IMR-90 (cell line): ENCODE measurements at regions not wholly inside any gene's neighbourhood (a gene's known extent, or its start where the extent isn't known, plus 50 kb on each side); places are given as distances from the start of the nearest gene placed in this dataset.

Experiments used
- BHLHE40 ChIP-seq: fragments of 150-350 bp; IDR thresholded peaks from 2 replicates; pipeline ENCODE4 v1.6.1; 2016; ENCODE audit warnings: mild to moderate bottlenecking, low read depth, low read length
- CEBPB ChIP-seq: IDR thresholded peaks from 2 replicates; pipeline ENCODE4 v1.6.1; 2012; ENCODE audit warnings: low read depth, low read length, improper control_type of control experiment
- CTCF ChIP-seq: conservative IDR thresholded peaks from 2 replicates; pipeline ENCODE4 v1.5.1; 2012; ENCODE audit warnings: mild to moderate bottlenecking, low read depth, low read length, improper control_type of control experiment
- ELK1 ChIP-seq: fragments of 150-350 bp; IDR thresholded peaks from 2 replicates; pipeline ENCODE4 v1.6.1; 2016; ENCODE audit warnings: low read depth, mild to moderate bottlenecking, low read length, moderate library complexity, borderline replicate concordance
- FOS ChIP-seq: fragments of 150-350 bp; IDR thresholded peaks from 2 replicates; pipeline ENCODE4 v1.6.1; 2016; ENCODE audit warnings: low read depth, low read length
- MAFK ChIP-seq: IDR thresholded peaks from 2 replicates; pipeline ENCODE4 v1.6.1; 2012; ENCODE audit warnings: low read depth, low read length, improper control_type of control experiment
- MXI1 ChIP-seq: IDR thresholded peaks from 2 replicates; pipeline ENCODE4 v1.6.1; 2012; ENCODE audit warnings: low read depth, mild to moderate bottlenecking, low read length, moderate library complexity, borderline replicate concordance
- POLR2A ChIP-seq: IDR thresholded peaks from 2 replicates; pipeline ENCODE4 v1.6.1; 2012; ENCODE audit warnings: mild to moderate bottlenecking, low read depth, low read length
- RAD21 ChIP-seq: IDR thresholded peaks from 2 replicates; pipeline ENCODE4 v1.6.1; 2012; ENCODE audit warnings: low read length, improper control_type of control experiment
- RCOR1 ChIP-seq: IDR thresholded peaks from 2 replicates; pipeline ENCODE4 v1.6.1; 2012; ENCODE audit warnings: mild to moderate bottlenecking, low read length, improper control_type of control experiment; ENCODE audit not compliant: insufficient replicate concordance
- RFX5 ChIP-seq: IDR thresholded peaks from 2 replicates; pipeline ENCODE4 v1.8.0; 2012; ENCODE audit warnings: low read depth, mild to moderate bottlenecking, low read length, moderate library complexity
- SMC3 ChIP-seq: fragments of 150-350 bp; IDR thresholded peaks from 2 replicates; pipeline ENCODE4 v1.6.1; 2016; ENCODE audit warnings: low read depth, mild to moderate bottlenecking, antibody characterized with exemption, low read length, moderate library complexity
- USF2 ChIP-seq: fragments of 150-350 bp; IDR thresholded peaks from 2 replicates; pipeline ENCODE4 v1.6.1; 2017; ENCODE audit warnings: mild to moderate bottlenecking, antibody characterized with exemption, low read length, low read depth

GRCh38 chr2:36074008-36074407 lies 281.6 kb upstream of the CRIM1 start:
- no peak for TF ChIP-seq CTCF
- TF ChIP-seq RAD21: no peak
- TF ChIP-seq FOS: no peak
- TF ChIP-seq POLR2A: no peak
- TF ChIP-seq MAFK: no peak
- TF ChIP-seq RFX5: no peak
- TF ChIP-seq MXI1: no peak
- no peak for TF ChIP-seq ELK1
- TF ChIP-seq RCOR1: no peak
- TF ChIP-seq USF2: no peak
- TF ChIP-seq BHLHE40: no peak
- TF ChIP-seq SMC3: no peak
- TF ChIP-seq CEBPB: no peak
